NT2/D1 (cell line): ENCODE measurements at regions not wholly inside any gene's neighbourhood (a gene's known extent, or its start where the extent isn't known, plus 50 kb on each side); places are given as distances from the start of the nearest gene placed in this dataset.

Experiments used
- SUZ12 ChIP-seq: IDR thresholded peaks from 2 replicates; pipeline ENCODE4 v1.6.1; 2011; ENCODE audit not compliant: insufficient read length, insufficient read depth; ENCODE audit errors: extremely low read depth
- YY1 ChIP-seq: IDR thresholded peaks from 2 replicates; pipeline ENCODE4 v1.6.1; 2011; ENCODE audit not compliant: insufficient read length, insufficient read depth

DNA sequence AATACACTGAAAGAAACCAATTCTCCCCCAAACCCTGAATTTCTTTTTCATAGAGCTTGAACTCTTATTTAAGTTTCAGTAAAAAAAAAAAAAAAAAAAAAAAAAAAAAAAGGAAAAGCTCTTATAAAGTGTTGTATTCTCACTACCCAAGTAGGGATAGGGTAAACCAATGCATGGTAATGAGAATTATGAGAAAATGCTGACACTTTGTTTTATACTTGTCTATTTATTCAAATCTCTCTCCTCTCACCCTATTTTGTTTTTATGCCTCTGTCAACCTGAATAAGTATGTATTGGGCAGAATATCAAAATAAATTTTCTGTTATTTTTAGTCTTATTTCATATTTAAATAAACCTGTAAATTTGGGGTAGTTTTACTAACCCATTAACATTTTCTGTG, 181.9 kb downstream of the GJA1 start:
- no peak for TF ChIP-seq YY1
- no peak for TF ChIP-seq SUZ12
